ENCODE measurements at regions not wholly inside any gene's neighbourhood (a gene's known extent, or its start where the extent isn't known, plus 50 kb on each side); places are given as distances from the start of the nearest gene placed in this dataset.

- TF ChIP-seq EZH2phosphoT487 (IDR thresholded peaks at IDR 0.05), result no peak
- TF ChIP-seq CTCF (IDR thresholded peaks at IDR 0.05), result no peak
Observed at GRCh38 chr3:94946683-94947082, 883.8 kb downstream of the NSUN3 start.

Measured in neural progenitor cell (in vitro differentiated cells).